Uterus (tissue), 3 donors: ENCODE measurements at regions not wholly inside any gene's neighbourhood (a gene's known extent, or its start where the extent isn't known, plus 50 kb on each side); places are given as distances from the start of the nearest gene placed in this dataset.

ENCODE experiments used
- DNase-seq, 2 donors: peaks; one replicate each; pipeline ENCODE4 v3.0.0-alpha.2; 2019 to 2020
- H3K27ac ChIP-seq, 2 donors: fragments of 200-600 bp; sonication (generic); 1 replicate in 1 of 2; 2 replicates in 1 of 2; pipeline ENCODE4 v1.5.1; 2016 to 2018
- H3K27me3 ChIP-seq, 2 donors: fragments of 200-600 bp; sonication (generic); one replicate each; pipeline ENCODE4 v1.5.1; 2018 to 2019; ENCODE audit warnings: control low read depth in 1 of 2
- H3K36me3 ChIP-seq, 2 donors: fragments of 200-600 bp; sonication (generic); one replicate each; pipeline ENCODE4 v1.5.1; 2019; ENCODE audit warnings: control low read depth in 1 of 2
- H3K4me1 ChIP-seq, 2 donors: fragments of 200-600 bp; sonication (generic); one replicate each; pipeline ENCODE4 v1.5.1; 2018 to 2019; ENCODE audit warnings: control low read depth in 1 of 2
- H3K4me3 ChIP-seq, 2 donors: fragments of 200-600 bp; sonication (generic); 1 replicate in 1 of 2; 2 replicates in 1 of 2; pipeline ENCODE4 v1.5.1; 2018 to 2019; ENCODE audit warnings: mild to moderate bottlenecking in 1 of 2
- H3K9me3 ChIP-seq, 2 donors: fragments of 200-600 bp; sonication (generic); one replicate each; pipeline ENCODE4 v1.5.1; 2019; ENCODE audit warnings: control low read depth in 1 of 2
- CTCF ChIP-seq, 4 experiments: fragments of 200-600 bp in 2 of 4; fragments of 450-650 bp in 2 of 4; sonication (generic) in 2 of 4; IDR thresholded peaks; one replicate each; pipeline ENCODE4 v1.5.1; 2016 to 2019; ENCODE audit warnings: antibody characterized with exemption in 4 of 4, mild to moderate bottlenecking in 2 of 4, moderate library complexity in 1 of 4
- POLR2A ChIP-seq, 2 donors: fragments of 450-650 bp; IDR thresholded peaks; one replicate each; pipeline ENCODE4 v1.6.1; 2016; ENCODE audit warnings: antibody characterized with exemption in 2 of 2, mild to moderate bottlenecking in 1 of 2, moderate library complexity in 1 of 2
- intact Hi-C: fragments of 100-400 bp; cut with DNase I; formaldehyde crosslinking; loops from one replicate; pipeline ENCODE4 v1.15.1; 2023; ENCODE audit warnings: low total_unique reads
- donor health status: DM: yes; HTN: yes; CAD: no.

GRCh38 chr6:66638099-66638498, 931.1 kb upstream of the EYS start:
- DNase-seq, result no peak
- no peak for TF ChIP-seq POLR2A (IDR thresholded peaks at IDR 0.05)
- Histone ChIP-seq H3K27ac (no peak overlapping the region), H3K4me1 (no peaks in the 10 kb centered on the region), H3K27me3 (no peaks in the 10 kb centered on the region), H3K36me3 (no peaks in the 10 kb centered on the region), H3K9me3 (no peaks in the 10 kb centered on the region), H3K4me3 (no peak overlapping the region)
- intact Hi-C loops, result no loop called here

GRCh38 chr6:66628917-66629316, 921.9 kb upstream of the EYS start:
- Histone ChIP-seq H3K4me3 (no peak overlapping the region), H3K9me3 (no peaks in the 10 kb centered on the region), H3K27ac (no peak overlapping the region), H3K27me3 (no peaks in the 10 kb centered on the region), H3K4me1 (no peaks in the 10 kb centered on the region), H3K36me3 (no peaks in the 10 kb centered on the region)
- no peak for DNase-seq
- intact Hi-C loops, result no loop called here
- TF ChIP-seq CTCF (IDR thresholded peaks at IDR 0.05) (no peak), POLR2A (IDR thresholded peaks at IDR 0.05) (no peak)

- DNase-seq, result no peak
- intact Hi-C loops, result no loop called here
- Histone ChIP-seq H3K4me3 (no peak overlapping the region), H3K27ac (no peak overlapping the region), H3K27me3 (no peaks in the 10 kb centered on the region), H3K9me3 (no peaks in the 10 kb centered on the region), H3K4me1 (no peaks in the 10 kb centered on the region), H3K36me3 (no peaks in the 10 kb centered on the region)
- TF ChIP-seq POLR2A (IDR thresholded peaks at IDR 0.05), result no peak
- TF ChIP-seq CTCF (IDR thresholded peaks at IDR 0.05), result no peak
These were observed 916.0 kb upstream of the EYS start for GRCh38 chr6:66623050-66623449.

- Histone ChIP-seq H3K9me3 (no peaks in the 10 kb centered on the region), H3K27me3 (no peaks in the 10 kb centered on the region), H3K36me3 (no peaks in the 10 kb centered on the region), H3K4me3 (no peak overlapping the region), H3K27ac (no peak overlapping the region), H3K4me1 (no peaks in the 10 kb centered on the region)
- TF ChIP-seq CTCF (IDR thresholded peaks at IDR 0.05) (no peak), POLR2A (IDR thresholded peaks at IDR 0.05) (no peak)
- intact Hi-C loops, result no loop called here
- DNase-seq, result no peak
These were observed 898.9 kb upstream of the EYS start for GRCh38 chr6:66605971-66606370.

- no peak for TF ChIP-seq CTCF (IDR thresholded peaks at IDR 0.05)
- H3K27me3 ChIP-seq, result no peaks in the 10 kb centered on the region
- no peaks in the 10 kb centered on the region for H3K9me3 ChIP-seq
- no peak overlapping the region for H3K4me3 ChIP-seq
- intact Hi-C loops, result no loop called here
- DNase-seq, result no peak
- no peaks in the 10 kb centered on the region for H3K4me1 ChIP-seq
- H3K36me3 ChIP-seq, result no peaks in the 10 kb centered on the region
- no peak overlapping the region for H3K27ac ChIP-seq
These were observed 898.0 kb upstream of the EYS start for GRCh38 chr6:66605011-66605410.

GRCh38 chr6:66599541-66599940, 892.5 kb upstream of the EYS start:
- Histone ChIP-seq H3K4me1 (no peaks in the 10 kb centered on the region), H3K4me3 (no peak overlapping the region), H3K27me3 (no peaks in the 10 kb centered on the region), H3K36me3 (no peaks in the 10 kb centered on the region), H3K27ac (no peak overlapping the region), H3K9me3 (no peaks in the 10 kb centered on the region)
- DNase-seq, result no peak
- TF ChIP-seq POLR2A (IDR thresholded peaks at IDR 0.05) (no peak), CTCF (IDR thresholded peaks at IDR 0.05) (no peak)
- intact Hi-C loops, result no loop called here
